HepG2 (cell line): ENCODE measurements at regions not wholly inside any gene's neighbourhood (a gene's known extent, or its start where the extent isn't known, plus 50 kb on each side); places are given as distances from the start of the nearest gene placed in this dataset.

ENCODE experiments used
- ATAC-seq: fragments of 200-7000 bp; cut with Tn5 transposase; 3 replicates; pipeline ENCODE4 v1.9.1; 2020; ENCODE audit warnings: mild to moderate bottlenecking, moderate library complexity
- BruUV-seq: library from RNA; stranded (reverse); fragments of 400-500 nt; replicated peaks from 2 replicates; lab custom pipeline; 2021; lab: Mats Ljungman, UMichigan
- CTCF ChIA-PET: fragments of 300-600 bp; formaldehyde crosslinking; extraction: SDS; loops from one replicate; lab custom pipeline; 2021; ENCODE audit warnings: low total read pairs, inconsistent platforms, low intra/inter-chr PET ratio; lab: Yijun Ruan, JAX
- POLR2A ChIA-PET: fragments of 350-600 bp; sonication (Branson Sonifier 250); formaldehyde crosslinking; loops from one replicate; lab custom pipeline; 2020; ENCODE audit warnings: antibody characterized with exemption, inconsistent platforms; lab: Yijun Ruan, JAX
- DNase-seq: peaks from one replicate; pipeline ENCODE4 v3.0.0-alpha.2; 2015; ENCODE audit warnings: low spot score
- FAIRE-seq: peaks from 3 replicates; lab custom pipeline; 2011; peaks lifted over from hg19 to GRCh38; lab: Jason Lieb, UNC
- H2AFZ ChIP-seq: one replicate; pipeline ENCODE4 v1.6.1; 2011; ENCODE audit warnings: low read length, inconsistent platforms
- H3K27ac ChIP-seq: fragments of 300-600 bp; 3 replicates; pipeline ENCODE4 v1.8.0; 2011; ENCODE audit warnings: mixed run types, mild to moderate bottlenecking, mixed read lengths, low read length, inconsistent platforms; ENCODE audit not compliant: insufficient read depth; ENCODE audit errors: extremely low read length
- H3K27me3 ChIP-seq, 2 experiments: fragments of 200-600 bp in 1 of 2; 2 replicates in 1 of 2; 3 replicates in 1 of 2; pipeline versions ENCODE4 v1.6.0 to v1.8.0; 2011; ENCODE audit warnings: low read length in 2 of 2, mild to moderate bottlenecking in 2 of 2, moderate library complexity in 2 of 2, inconsistent platforms in 1 of 2; ENCODE audit not compliant: insufficient read depth in 2 of 2, control insufficient read depth in 1 of 2
- H3K36me3 ChIP-seq, 2 experiments: fragments of 200-600 bp in 1 of 2; replicated peaks in 1 of 2; 2 replicates in 1 of 2; 3 replicates in 1 of 2; pipeline versions ENCODE4 v1.5.1 to v1.8.0; 2011; ENCODE audit warnings: low read length in 2 of 2, inconsistent platforms in 1 of 2; ENCODE audit not compliant: insufficient read depth in 2 of 2, control insufficient read depth in 1 of 2
- H3K4me1 ChIP-seq: 2 replicates; pipeline ENCODE4 v1.5.1; 2012; ENCODE audit warnings: low read length, inconsistent platforms; ENCODE audit not compliant: insufficient read depth
- H3K4me2 ChIP-seq: 2 replicates; pipeline ENCODE4 v1.6.0; 2011; ENCODE audit warnings: low read depth, low read length, inconsistent platforms
- H3K4me3 ChIP-seq, 3 experiments: fragments of 200-600 bp in 1 of 3; sonication (generic), shearing (Covaris generic) in 1 of 3; replicated peaks in 1 of 3; 2 replicates each; pipeline ENCODE4 v1.5.1; 2011 to 2016; ENCODE audit warnings: low read length in 3 of 3, inconsistent platforms in 2 of 3, low read depth in 2 of 3, mild to moderate bottlenecking in 2 of 3, control low read depth in 1 of 3, mixed read lengths in 1 of 3; ENCODE audit not compliant: insufficient read depth in 1 of 3
- H3K79me2 ChIP-seq: one replicate; pipeline ENCODE4 v1.6.1; 2011; ENCODE audit warnings: low read length, inconsistent platforms; ENCODE audit not compliant: insufficient read depth
- H3K9ac ChIP-seq: 2 replicates; pipeline ENCODE4 v1.6.0; 2011; ENCODE audit warnings: mild to moderate bottlenecking, low read depth, low read length, inconsistent platforms; ENCODE audit not compliant: insufficient read depth
- H3K9me3 ChIP-seq: 2 replicates; pipeline ENCODE4 v1.5.1; 2012; ENCODE audit warnings: mild to moderate bottlenecking, low read length
- H4K20me1 ChIP-seq: 2 replicates; pipeline ENCODE4 v1.6.0; 2011; ENCODE audit warnings: inconsistent platforms, mild to moderate bottlenecking, low read length, moderate library complexity; ENCODE audit not compliant: insufficient read depth
- AGO1 ChIP-seq: fragments of 200-400 bp; formaldehyde crosslinking; IDR thresholded peaks from 2 replicates; pipeline ENCODE4 v1.6.1; 2017; ENCODE audit warnings: mild to moderate bottlenecking, low read depth, low read length, moderate library complexity; ENCODE audit not compliant: poor library complexity, severe bottlenecking
- ATF4 ChIP-seq, 2 experiments: fragments of 450-650 bp in 1 of 2; sonication (generic) in 1 of 2; formaldehyde crosslinking; IDR thresholded peaks; 2 replicates each; pipeline versions ENCODE4 v1.5.0 to v1.8.0; 2020 to 2022; ENCODE audit warnings: mild to moderate bottlenecking in 1 of 2, missing genetic modification reagents in 1 of 2
- ATF6 ChIP-seq: sonication (generic); formaldehyde crosslinking; conservative IDR thresholded peaks from 2 replicates; pipeline ENCODE4 v1.4.0; 2020; ENCODE audit warnings: missing genetic modification reagents
- ATF7 ChIP-seq, 2 experiments: fragments of 450-650 bp in 1 of 2; sonication (generic) in 1 of 2; formaldehyde crosslinking in 1 of 2; IDR thresholded peaks; 2 replicates each; pipeline versions ENCODE4 v1.4.0 to v1.6.1; 2016 to 2020; ENCODE audit warnings: antibody characterized with exemption in 1 of 2, mild to moderate bottlenecking in 1 of 2, missing genetic modification reagents in 1 of 2
- CEBPB ChIP-seq: IDR thresholded peaks from 2 replicates; pipeline ENCODE4 v1.6.1; 2011; ENCODE audit warnings: low read depth, low read length, improper control_type of control experiment, borderline replicate concordance
- CHD4 ChIP-seq: fragments of 200-600 bp; sonication (generic); IDR thresholded peaks from 2 replicates; pipeline ENCODE4 v1.7.0; 2017; ENCODE audit warnings: mild to moderate bottlenecking, low read length, borderline replicate concordance
- POLR2AphosphoS2 ChIP-seq: IDR thresholded peaks from 2 replicates; pipeline ENCODE4 v1.6.1; 2011; ENCODE audit warnings: low read depth, low read length, improper control_type of control experiment
- TBX3 ChIP-seq: fragments of 450-650 bp; IDR thresholded peaks from 2 replicates; pipeline ENCODE4 v1.6.1; 2017; ENCODE audit warnings: antibody characterized with exemption, mild to moderate bottlenecking, inconsistent platforms, borderline replicate concordance
- ZSCAN25 ChIP-seq: sonication (generic); formaldehyde crosslinking; IDR thresholded peaks from 2 replicates; pipeline ENCODE4 v1.8.0; 2022; ENCODE audit warnings: mild to moderate bottlenecking, missing genetic modification reagents
- WGBS: methylation state at CpG from one replicate; pipeline ENCODE4 v1.1.6; 2017; ENCODE audit warnings: low lambda C conversion rate; 5-methylcytosine and 5-hydroxymethylcytosine counted together
- in situ Hi-C: cut with HindIII; loops from 2 replicates; pipeline ENCODE4 v1.10.0; 2017; ENCODE audit warnings: low pct_unique_long_range_greater_than_20kb; ENCODE audit not compliant: extremely low pct_ligation_motif_present
- intact Hi-C: fragments of 100-400 bp; cut with micrococcal nuclease; formaldehyde crosslinking; loops from one replicate; pipeline ENCODE4 v1.10.0; 2022; ENCODE audit not compliant: unreplicated experiment

- POLR2A ChIA-PET: no interaction called here
- H3K4me2 ChIP-seq: no peak overlapping the region
Measured at GRCh38 chr10:4519658-4520402, 306.2 kb upstream of the AKR1E2 start.

GRCh38 chr10:4517746-4518145 lies 308.3 kb upstream of the AKR1E2 start:
- Histone ChIP-seq H3K9ac (no peak overlapping the region), H3K4me3 (no peak overlapping the region), H2AFZ (no peak overlapping the region), H3K9me3 (no peaks in the 10 kb centered on the region), H3K36me3 (no peaks in the 10 kb centered on the region), H3K4me1 (no peaks in the 10 kb centered on the region), H3K4me2 (no peak overlapping the region), H3K27me3 (no peaks in the 10 kb centered on the region), H4K20me1 (no peaks in the 10 kb centered on the region), H3K27ac (no peak overlapping the region), H3K79me2 (no peaks in the 10 kb centered on the region)
- no TSS peak for BruUV-seq
- FAIRE-seq (no peak), DNase-seq (no peak), ATAC-seq (no peak)
- in situ Hi-C loops: no loop called here
- ChIA-PET CTCF (no interaction called here), POLR2A (no interaction called here)
- intact Hi-C loops: no loop called here
- TF ChIP-seq ATF6 (no peak), AGO1 (no peak), CHD4 (no peak), POLR2AphosphoS2 (no peak), ZSCAN25 (CRISPR knock-in tag) (no peak)
- 0% methylated on average over 1 of the region's 1 CpG for WGBS

More at GRCh38 chr10:4519658-4520402, 306.2 kb upstream of the AKR1E2 start:
- Histone ChIP-seq H3K36me3 (no peaks in the 10 kb centered on the region), H3K27ac (no peak overlapping the region), H3K9ac (no peak overlapping the region), H3K27me3 (no peaks in the 10 kb centered on the region), H3K4me1 (no peaks in the 10 kb centered on the region), H3K79me2 (no peaks in the 10 kb centered on the region), H3K4me3 (no peak overlapping the region), H3K9me3 (no peaks in the 10 kb centered on the region), H2AFZ (no peak overlapping the region), H4K20me1 (no peaks in the 10 kb centered on the region)
- peak; percentile 81 for TF ChIP-seq CEBPB
- 0 out of 4 replicates have a peak, but pooled peaks of 1 of the 2 experiments have one; percentile 23 for TF ChIP-seq ATF4 (CRISPR knock-in tag; IDR thresholded peaks at IDR 0.05)
- no peak for TF ChIP-seq TBX3
- peak; percentile 60 for TF ChIP-seq ATF7 (IDR thresholded peaks at IDR 0.05)
- no peak for TF ChIP-seq ATF7 (CRISPR knock-in tag; IDR thresholded peaks at IDR 0.05)
- no TSS peak for BruUV-seq
- intact Hi-C loops: no loop called here
- 46% methylated on average over 3 of the region's 3 CpGs for WGBS
- DNase-seq (no peak), ATAC-seq (no peak), FAIRE-seq (no peak)
- in situ Hi-C loops: no loop called here
- CTCF ChIA-PET: no interaction called here
